C4-2B (cell line): ENCODE measurements at regions not wholly inside any gene's neighbourhood (a gene's known extent, or its start where the extent isn't known, plus 50 kb on each side); places are given as distances from the start of the nearest gene placed in this dataset.

ENCODE experiments used
- ZFX ChIP-seq: fragments of 450-650 bp; IDR thresholded peaks from 2 replicates; pipeline ENCODE4 v1.6.1; 2017
- TF ChIP-seq, protein P1 (sequence below): fragments of 450-650 bp; conservative IDR thresholded peaks from 2 replicates; pipeline ENCODE4 v1.5.1; 2017; ENCODE audit warnings: mild to moderate bottlenecking

- TF ChIP-seq, protein P1, sequence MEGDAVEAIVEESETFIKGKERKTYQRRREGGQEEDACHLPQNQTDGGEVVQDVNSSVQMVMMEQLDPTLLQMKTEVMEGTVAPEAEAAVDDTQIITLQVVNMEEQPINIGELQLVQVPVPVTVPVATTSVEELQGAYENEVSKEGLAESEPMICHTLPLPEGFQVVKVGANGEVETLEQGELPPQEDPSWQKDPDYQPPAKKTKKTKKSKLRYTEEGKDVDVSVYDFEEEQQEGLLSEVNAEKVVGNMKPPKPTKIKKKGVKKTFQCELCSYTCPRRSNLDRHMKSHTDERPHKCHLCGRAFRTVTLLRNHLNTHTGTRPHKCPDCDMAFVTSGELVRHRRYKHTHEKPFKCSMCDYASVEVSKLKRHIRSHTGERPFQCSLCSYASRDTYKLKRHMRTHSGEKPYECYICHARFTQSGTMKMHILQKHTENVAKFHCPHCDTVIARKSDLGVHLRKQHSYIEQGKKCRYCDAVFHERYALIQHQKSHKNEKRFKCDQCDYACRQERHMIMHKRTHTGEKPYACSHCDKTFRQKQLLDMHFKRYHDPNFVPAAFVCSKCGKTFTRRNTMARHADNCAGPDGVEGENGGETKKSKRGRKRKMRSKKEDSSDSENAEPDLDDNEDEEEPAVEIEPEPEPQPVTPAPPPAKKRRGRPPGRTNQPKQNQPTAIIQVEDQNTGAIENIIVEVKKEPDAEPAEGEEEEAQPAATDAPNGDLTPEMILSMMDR = no peak
- TF ChIP-seq ZFX = no peak
These were observed 327.8 kb downstream of the MIAT start for GRCh38 chr22:26985206-26985605.
